PC-3 (cell line): ENCODE measurements at regions not wholly inside any gene's neighbourhood (a gene's known extent, or its start where the extent isn't known, plus 50 kb on each side); places are given as distances from the start of the nearest gene placed in this dataset.

Experiments
- CTCF ChIP-seq: fragments of 300-600 bp; sonication (generic); conservative IDR thresholded peaks from 2 replicates; pipeline ENCODE4 v1.5.1; 2017; ENCODE audit warnings: antibody characterized with exemption, low read depth, mild to moderate bottlenecking, low read length
- EZH2 ChIP-seq: fragments of 300-600 bp; sonication (generic); IDR thresholded peaks from one replicate; pipeline ENCODE4 v1.6.1; 2017; ENCODE audit warnings: antibody characterized with exemption, mild to moderate bottlenecking, low read length; ENCODE audit not compliant: unreplicated experiment
- EZH2phosphoT487 ChIP-seq: fragments of 300-600 bp; sonication (generic); IDR thresholded peaks from 2 replicates; pipeline ENCODE4 v1.6.1; 2018; ENCODE audit warnings: mild to moderate bottlenecking, antibody characterized with exemption, low read length, borderline replicate concordance

GRCh38 chr10:21165489-21165888, 268.4 kb upstream of the NEBL start:
- TF ChIP-seq CTCF (no peak), EZH2 (no peak), EZH2phosphoT487 (no peak)
